ENCODE measurements at regions not wholly inside any gene's neighbourhood (a gene's known extent, or its start where the extent isn't known, plus 50 kb on each side); places are given as distances from the start of the nearest gene placed in this dataset.

GRCh38 chr12:114864837-114865551 lies 181.0 kb upstream of the TBX3 start:
- no peak for DNase-seq (ENCODE audit: low read depth, low spot score)
- BruUV-seq (replicated peaks): no TSS peak
- H3K9me2 ChIP-seq (ENCODE audit: insufficient read depth): no peaks in the 10 kb centered on the region
- no peaks in the 10 kb centered on the region for H3K36me3 ChIP-seq (ENCODE audit: control insufficient read depth in 1 of 2, insufficient read depth in 2 of 2, low read length in 2 of 2)
- ChIA-PET RAD21 (ENCODE audit: low non-redundant PET in 1 of 2, low total read pairs in 2 of 2, uncharacterized antibody in 2 of 2, unreplicated experiment in 2 of 2) (no interaction called here), CTCF (no interaction called here), POLR2A (no interaction called here)
- H3K4me3 ChIP-seq (replicated peaks in 1 of 2; ENCODE audit: low read depth in 1 of 2, low read length in 2 of 2): no peak overlapping the region
- H3K4me1 ChIP-seq (ENCODE audit: control insufficient read depth in 1 of 2, insufficient read depth in 2 of 2, low read length in 2 of 2): no peaks in the 10 kb centered on the region
- TF ChIP-seq SIN3A (IDR thresholded peaks at IDR 0.05; ENCODE audit: low read depth) (no peak), ELF1 (IDR thresholded peaks at IDR 0.05; ENCODE audit: borderline replicate concordance, low read depth) (no peak), CBX3 (IDR thresholded peaks at IDR 0.05; ENCODE audit: low read depth) (no peak), TCF7L2 (IDR thresholded peaks at IDR 0.05; ENCODE audit: borderline replicate concordance, extremely low read depth, insufficient read depth, insufficient read length) (no peak), FOSL1 (IDR thresholded peaks at IDR 0.05; ENCODE audit: low read depth) (no peak), JUND (IDR thresholded peaks at IDR 0.05) (no peak)
- TF ChIP-seq, protein P1, sequence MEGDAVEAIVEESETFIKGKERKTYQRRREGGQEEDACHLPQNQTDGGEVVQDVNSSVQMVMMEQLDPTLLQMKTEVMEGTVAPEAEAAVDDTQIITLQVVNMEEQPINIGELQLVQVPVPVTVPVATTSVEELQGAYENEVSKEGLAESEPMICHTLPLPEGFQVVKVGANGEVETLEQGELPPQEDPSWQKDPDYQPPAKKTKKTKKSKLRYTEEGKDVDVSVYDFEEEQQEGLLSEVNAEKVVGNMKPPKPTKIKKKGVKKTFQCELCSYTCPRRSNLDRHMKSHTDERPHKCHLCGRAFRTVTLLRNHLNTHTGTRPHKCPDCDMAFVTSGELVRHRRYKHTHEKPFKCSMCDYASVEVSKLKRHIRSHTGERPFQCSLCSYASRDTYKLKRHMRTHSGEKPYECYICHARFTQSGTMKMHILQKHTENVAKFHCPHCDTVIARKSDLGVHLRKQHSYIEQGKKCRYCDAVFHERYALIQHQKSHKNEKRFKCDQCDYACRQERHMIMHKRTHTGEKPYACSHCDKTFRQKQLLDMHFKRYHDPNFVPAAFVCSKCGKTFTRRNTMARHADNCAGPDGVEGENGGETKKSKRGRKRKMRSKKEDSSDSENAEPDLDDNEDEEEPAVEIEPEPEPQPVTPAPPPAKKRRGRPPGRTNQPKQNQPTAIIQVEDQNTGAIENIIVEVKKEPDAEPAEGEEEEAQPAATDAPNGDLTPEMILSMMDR (IDR thresholded peaks at IDR 0.05 in 2 of 3, conservative IDR thresholded peaks at IDR 0.05 in 1 of 3; ENCODE audit: borderline replicate concordance in 1 of 3, insufficient read depth in 1 of 3, low read depth in 2 of 3, low read length in 2 of 3): no peak
- ATAC-seq: no peak
- no peaks in the 10 kb centered on the region for H3K27me3 ChIP-seq (ENCODE audit: insufficient read depth, low read length)
- H3K27ac ChIP-seq (ENCODE audit: low read depth, low read length): no peak overlapping the region
- H3K4me2 ChIP-seq (ENCODE audit: low read length): no peak overlapping the region
- no peaks in the 10 kb centered on the region for H3K9me3 ChIP-seq (ENCODE audit: control insufficient read depth in 1 of 2, insufficient read depth in 1 of 2, low read depth in 1 of 2, low read length in 2 of 2)
- H3K79me2 ChIP-seq (ENCODE audit: insufficient read depth, low read length): no peaks in the 10 kb centered on the region
- no peak overlapping the region for H2AFZ ChIP-seq (ENCODE audit: low read depth, low read length, poor library complexity, severe bottlenecking)
- intact Hi-C loops (cut with micrococcal nuclease): no loop called here
- H3K9ac ChIP-seq (ENCODE audit: low read length): no peak overlapping the region
- no peaks in the 10 kb centered on the region for H4K20me1 ChIP-seq (ENCODE audit: insufficient read depth)

DNA sequence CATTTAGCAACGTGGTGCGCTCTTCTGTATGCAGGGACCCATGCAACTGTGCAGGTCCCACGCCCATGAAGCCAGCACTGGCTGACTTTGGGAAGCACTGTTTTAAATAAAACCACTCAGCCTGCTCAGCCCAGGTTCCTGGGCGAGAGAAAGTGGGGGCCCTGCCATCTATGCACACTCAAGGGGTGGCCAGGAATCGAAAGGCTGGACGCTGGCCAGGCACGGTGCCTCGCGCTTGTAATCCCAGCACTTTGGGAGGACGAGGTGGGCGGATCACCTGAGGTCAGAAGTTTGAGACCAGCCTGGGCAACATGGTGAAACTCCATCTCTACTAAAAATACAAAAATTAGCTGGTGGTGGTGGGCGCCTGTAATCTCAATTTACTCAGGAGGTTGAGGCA lies 179.9 kb upstream of the TBX3 start:
- H3K9me3 ChIP-seq (ENCODE audit: control insufficient read depth in 1 of 2, insufficient read depth in 1 of 2, low read depth in 1 of 2, low read length in 2 of 2): no peaks in the 10 kb centered on the region
- TF ChIP-seq FOSL1 (IDR thresholded peaks at IDR 0.05; ENCODE audit: low read depth): no peak
- no peak for TF ChIP-seq SRF (IDR thresholded peaks at IDR 0.05; ENCODE audit: low read depth)
- no peak for TF ChIP-seq POLR2A (IDR thresholded peaks at IDR 0.05; ENCODE audit: borderline replicate concordance, extremely low read depth, insufficient read depth, insufficient read length)
- TF ChIP-seq SIN3A (IDR thresholded peaks at IDR 0.05; ENCODE audit: low read depth): no peak
- TF ChIP-seq RAD21 (IDR thresholded peaks at IDR 0.05; ENCODE audit: low read depth): no peak
- TF ChIP-seq YY1 (IDR thresholded peaks at IDR 0.05; ENCODE audit: extremely low read depth, insufficient replicate concordance, low read depth, low read length): no peak
- TF ChIP-seq SP1 (IDR thresholded peaks at IDR 0.05; ENCODE audit: low read depth): no peak
- TF ChIP-seq, protein P2, sequence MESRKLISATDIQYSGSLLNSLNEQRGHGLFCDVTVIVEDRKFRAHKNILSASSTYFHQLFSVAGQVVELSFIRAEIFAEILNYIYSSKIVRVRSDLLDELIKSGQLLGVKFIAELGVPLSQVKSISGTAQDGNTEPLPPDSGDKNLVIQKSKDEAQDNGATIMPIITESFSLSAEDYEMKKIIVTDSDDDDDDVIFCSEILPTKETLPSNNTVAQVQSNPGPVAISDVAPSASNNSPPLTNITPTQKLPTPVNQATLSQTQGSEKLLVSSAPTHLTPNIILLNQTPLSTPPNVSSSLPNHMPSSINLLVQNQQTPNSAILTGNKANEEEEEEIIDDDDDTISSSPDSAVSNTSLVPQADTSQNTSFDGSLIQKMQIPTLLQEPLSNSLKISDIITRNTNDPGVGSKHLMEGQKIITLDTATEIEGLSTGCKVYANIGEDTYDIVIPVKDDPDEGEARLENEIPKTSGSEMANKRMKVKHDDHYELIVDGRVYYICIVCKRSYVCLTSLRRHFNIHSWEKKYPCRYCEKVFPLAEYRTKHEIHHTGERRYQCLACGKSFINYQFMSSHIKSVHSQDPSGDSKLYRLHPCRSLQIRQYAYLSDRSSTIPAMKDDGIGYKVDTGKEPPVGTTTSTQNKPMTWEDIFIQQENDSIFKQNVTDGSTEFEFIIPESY (IDR thresholded peaks at IDR 0.05; ENCODE audit: extremely low read depth, insufficient replicate concordance, low read length): no peak
- TF ChIP-seq EZH2phosphoT487 (IDR thresholded peaks at IDR 0.05; ENCODE audit: borderline replicate concordance): no peak
- no peak for TF ChIP-seq ELF1 (IDR thresholded peaks at IDR 0.05; ENCODE audit: borderline replicate concordance, low read depth)
- no peak for TF ChIP-seq JUND (IDR thresholded peaks at IDR 0.05)
- no peak for TF ChIP-seq EGR1 (IDR thresholded peaks at IDR 0.05; ENCODE audit: low read depth)
- no peak for TF ChIP-seq CEBPB (IDR thresholded peaks at IDR 0.05; ENCODE audit: low read depth)
- TF ChIP-seq EZH2 (IDR thresholded peaks at IDR 0.05): no peak
- no peak for TF ChIP-seq ZFX (IDR thresholded peaks at IDR 0.05)
- no peak for TF ChIP-seq TCF7L2 (IDR thresholded peaks at IDR 0.05; ENCODE audit: borderline replicate concordance, extremely low read depth, insufficient read depth, insufficient read length)

More for the DNA sequence above, 179.9 kb upstream of the TBX3 start:
- intact Hi-C loops (cut with micrococcal nuclease): no loop called here
- ChIA-PET POLR2A (no interaction called here), CTCF (no interaction called here), RAD21 (ENCODE audit: low non-redundant PET in 1 of 2, low total read pairs in 2 of 2, uncharacterized antibody in 2 of 2, unreplicated experiment in 2 of 2) (no interaction called here)
- Histone ChIP-seq H3K4me1 (ENCODE audit: control insufficient read depth in 1 of 2, insufficient read depth in 2 of 2, low read length in 2 of 2) (no peaks in the 10 kb centered on the region), H3K27ac (ENCODE audit: low read depth, low read length) (no peak overlapping the region), H3K4me2 (ENCODE audit: low read length) (no peak overlapping the region), H3K9ac (ENCODE audit: low read length) (no peak overlapping the region), H3K27me3 (ENCODE audit: insufficient read depth, low read length) (no peaks in the 10 kb centered on the region), H3K4me3 (replicated peaks in 1 of 2; ENCODE audit: low read depth in 1 of 2, low read length in 2 of 2) (no peak overlapping the region), H3K9me2 (ENCODE audit: insufficient read depth) (no peaks in the 10 kb centered on the region), H4K20me1 (ENCODE audit: insufficient read depth) (no peaks in the 10 kb centered on the region), H3K36me3 (ENCODE audit: control insufficient read depth in 1 of 2, insufficient read depth in 2 of 2, low read length in 2 of 2) (no peaks in the 10 kb centered on the region), H3K79me2 (ENCODE audit: insufficient read depth, low read length) (no peaks in the 10 kb centered on the region), H2AFZ (ENCODE audit: low read depth, low read length, poor library complexity, severe bottlenecking) (no peak overlapping the region)
- ATAC-seq (no peak), DNase-seq (ENCODE audit: low read depth, low spot score) (no peak)
- BruUV-seq (replicated peaks): no TSS peak

All from HCT116 (cell line).